ENCODE measurements at regions not wholly inside any gene's neighbourhood (a gene's known extent, or its start where the extent isn't known, plus 50 kb on each side); places are given as distances from the start of the nearest gene placed in this dataset.

- CTCF ChIA-PET = interaction anchor here (0.6 kb wide), 1 partner anchor 129 kb away, joined by 7 read pairs; no protein-coding TSS in a partner anchor
Measured at GRCh38 chr5:168155585-168155984, 135.9 kb upstream of the WWC1 start.

GRCh38 chr5:168156170-168156569 lies 135.3 kb upstream of the WWC1 start:
- CTCF ChIA-PET = no interaction called here
- H3K27me3 ChIP-seq (ENCODE audit: control insufficient read depth in 2 of 2, insufficient read depth in 2 of 2, low read length in 2 of 2) = no peaks in the 10 kb centered on the region
- no peak overlapping the region for H3K27ac ChIP-seq (ENCODE audit: low read depth, low read length)
- H3K36me3 ChIP-seq (ENCODE audit: control insufficient read depth in 2 of 3, insufficient read depth in 3 of 3, low read length in 3 of 3) = no peaks in the 10 kb centered on the region
- no peak for ATAC-seq
- no peaks in the 10 kb centered on the region for H3K9me3 ChIP-seq (ENCODE audit: control insufficient read depth in 2 of 3, low read length in 3 of 3)
- Mint-ChIP-seq H3K4me3 (no peak overlapping the region), H3K4me1 (peaks cover 0 to 8% (median 0%) of the 10 kb centered on the region in 7 donors), H3K27ac (no peak overlapping the region), H3K27me3 (peaks cover 7 to 16% (median 14%) of the 10 kb centered on the region in 5 donors), H3K9me3 (peaks cover 0 to 2% (median 0%) of the 10 kb centered on the region in 11 donors), H3K36me3 (no peaks in the 10 kb centered on the region)
- DNase-seq = no peak
- POLR2A ChIA-PET = no interaction called here
- H3K4me1 ChIP-seq (ENCODE audit: control insufficient read depth in 2 of 2, insufficient read depth in 2 of 2, low read length in 2 of 2) = no peaks in the 10 kb centered on the region
- intact Hi-C loops (cut with micrococcal nuclease) = no loop called here
- no peak overlapping the region for H3K4me3 ChIP-seq (ENCODE audit: low read length)

More at GRCh38 chr5:168155585-168155984, 135.9 kb upstream of the WWC1 start:
- Mint-ChIP-seq H3K27ac (no peak overlapping the region), H3K4me3 (no peak overlapping the region), H3K27me3 (peaks cover 7 to 22% (median 14%) of the 10 kb centered on the region in 5 donors), H3K9me3 (peaks cover 0 to 2% (median 0%) of the 10 kb centered on the region in 11 donors), H3K36me3 (no peaks in the 10 kb centered on the region), H3K4me1 (peaks cover 0 to 8% (median 0%) of the 10 kb centered on the region in 7 donors)
- Histone ChIP-seq H3K36me3 (ENCODE audit: control insufficient read depth in 2 of 3, insufficient read depth in 3 of 3, low read length in 3 of 3) (no peaks in the 10 kb centered on the region), H3K9me3 (ENCODE audit: control insufficient read depth in 2 of 3, low read length in 3 of 3) (no peaks in the 10 kb centered on the region), H3K4me3 (ENCODE audit: low read length) (no peak overlapping the region), H3K4me1 (ENCODE audit: control insufficient read depth in 2 of 2, insufficient read depth in 2 of 2, low read length in 2 of 2) (no peaks in the 10 kb centered on the region), H3K27ac (ENCODE audit: low read depth, low read length) (no peak overlapping the region), H3K27me3 (ENCODE audit: control insufficient read depth in 2 of 2, insufficient read depth in 2 of 2, low read length in 2 of 2) (no peaks in the 10 kb centered on the region)
- DNase-seq = no peak
- POLR2A ChIA-PET = no interaction called here
- ATAC-seq = no peak
- intact Hi-C loops (cut with micrococcal nuclease) = no loop called here

GRCh38 chr5:168157141-168157540 lies 134.3 kb upstream of the WWC1 start:
- intact Hi-C loops (cut with micrococcal nuclease) = no loop called here
- no peak overlapping the region for H3K27ac Mint-ChIP-seq

GRCh38 chr5:168159425-168159824 lies 132.0 kb upstream of the WWC1 start:
- intact Hi-C loops (cut with micrococcal nuclease) = no loop called here
- H3K4me3 Mint-ChIP-seq = no peak overlapping the region
- peaks cover 0 to 2% (median 0%) of the 10 kb centered on the region in 11 donors for H3K9me3 Mint-ChIP-seq
- peaks cover 0 to 8% (median 7%) of the 10 kb centered on the region in 5 donors for H3K27me3 Mint-ChIP-seq
- Histone ChIP-seq H3K36me3 (ENCODE audit: control insufficient read depth in 2 of 3, insufficient read depth in 3 of 3, low read length in 3 of 3) (no peaks in the 10 kb centered on the region), H3K27ac (ENCODE audit: low read depth, low read length) (no peak overlapping the region), H3K4me3 (ENCODE audit: low read length) (no peak overlapping the region), H3K9me3 (ENCODE audit: control insufficient read depth in 2 of 3, low read length in 3 of 3) (no peaks in the 10 kb centered on the region), H3K27me3 (ENCODE audit: control insufficient read depth in 2 of 2, insufficient read depth in 2 of 2, low read length in 2 of 2) (no peaks in the 10 kb centered on the region), H3K4me1 (ENCODE audit: control insufficient read depth in 2 of 2, insufficient read depth in 2 of 2, low read length in 2 of 2) (no peaks in the 10 kb centered on the region)
- no peak overlapping the region for H3K27ac Mint-ChIP-seq
- peaks cover 0 to 2% (median 0%) of the 10 kb centered on the region in 7 donors for H3K4me1 Mint-ChIP-seq
- ChIA-PET POLR2A (no interaction called here), CTCF (no interaction called here)
- ATAC-seq (peak; percentile 73), DNase-seq (no peak)
- H3K36me3 Mint-ChIP-seq = no peaks in the 10 kb centered on the region

More at GRCh38 chr5:168157141-168157540, 134.3 kb upstream of the WWC1 start:
- no peaks in the 10 kb centered on the region for H3K36me3 Mint-ChIP-seq
- no peaks in the 10 kb centered on the region for H3K4me1 ChIP-seq (ENCODE audit: control insufficient read depth in 2 of 2, insufficient read depth in 2 of 2, low read length in 2 of 2)
- H3K27me3 ChIP-seq (ENCODE audit: control insufficient read depth in 2 of 2, insufficient read depth in 2 of 2, low read length in 2 of 2) = no peaks in the 10 kb centered on the region
- no peaks in the 10 kb centered on the region for H3K9me3 ChIP-seq (ENCODE audit: control insufficient read depth in 2 of 3, low read length in 3 of 3)
- peaks cover 0 to 8% (median 0%) of the 10 kb centered on the region in 7 donors for H3K4me1 Mint-ChIP-seq
- DNase-seq (no peak), ATAC-seq (no peak)
- peaks cover 0 to 2% (median 0%) of the 10 kb centered on the region in 11 donors for H3K9me3 Mint-ChIP-seq
- no peak overlapping the region for H3K4me3 Mint-ChIP-seq
- no peak overlapping the region for H3K27ac ChIP-seq (ENCODE audit: low read depth, low read length)
- H3K36me3 ChIP-seq (ENCODE audit: control insufficient read depth in 2 of 3, insufficient read depth in 3 of 3, low read length in 3 of 3) = no peaks in the 10 kb centered on the region
- ChIA-PET CTCF (no interaction called here), POLR2A (no interaction called here)
- H3K4me3 ChIP-seq (ENCODE audit: low read length) = no peak overlapping the region
- peaks cover 7 to 16% (median 9%) of the 10 kb centered on the region in 5 donors for H3K27me3 Mint-ChIP-seq

- ATAC-seq = no peak
- Mint-ChIP-seq H3K9me3 (no peaks in the 10 kb centered on the region), H3K36me3 (no peaks in the 10 kb centered on the region), H3K27ac (no peak overlapping the region), H3K4me3 (no peak overlapping the region), H3K27me3 (peaks cover 0 to 14% (median 3%) of the 10 kb centered on the region in 5 donors), H3K4me1 (peaks cover 0 to 20% (median 8%) of the 10 kb centered on the region in 7 donors)
- Histone ChIP-seq H3K27ac (ENCODE audit: low read depth, low read length) (no peak overlapping the region), H3K4me3 (ENCODE audit: low read length) (no peak overlapping the region), H3K9me3 (ENCODE audit: control insufficient read depth in 2 of 3, low read length in 3 of 3) (no peaks in the 10 kb centered on the region), H3K27me3 (ENCODE audit: control insufficient read depth in 2 of 2, insufficient read depth in 2 of 2, low read length in 2 of 2) (no peaks in the 10 kb centered on the region), H3K36me3 (ENCODE audit: control insufficient read depth in 2 of 3, insufficient read depth in 3 of 3, low read length in 3 of 3) (no peaks in the 10 kb centered on the region), H3K4me1 (ENCODE audit: control insufficient read depth in 2 of 2, insufficient read depth in 2 of 2, low read length in 2 of 2) (no peaks in the 10 kb centered on the region)
- ChIA-PET CTCF (interaction anchor here (0.6 kb wide), 1 partner anchor 1700 kb away, joined by 4 read pairs; no protein-coding TSS in a partner anchor), POLR2A (no interaction called here)
- intact Hi-C loops (cut with micrococcal nuclease) = no loop called here
- DNase-seq = no peak
Measured at GRCh38 chr5:168162464-168162863, 129.0 kb upstream of the WWC1 start.

GRCh38 chr5:168163966-168164365 lies 127.5 kb upstream of the WWC1 start:
- no peak overlapping the region for H3K4me3 Mint-ChIP-seq
- H3K36me3 Mint-ChIP-seq = no peaks in the 10 kb centered on the region

GRCh38 chr5:168165221-168165914 lies 126.1 kb upstream of the WWC1 start:
- H3K36me3 Mint-ChIP-seq = no peaks in the 10 kb centered on the region
- no peaks in the 10 kb centered on the region for H3K9me3 Mint-ChIP-seq
- H3K4me3 ChIP-seq (ENCODE audit: low read length) = no peak overlapping the region
- H3K27me3 Mint-ChIP-seq = peaks cover 0 to 17% (median 0%) of the 10 kb centered on the region in 5 donors
- no peak for ATAC-seq
- CTCF ChIA-PET = no interaction called here
- intact Hi-C loops (cut with micrococcal nuclease) = loop anchor here in 1 of 2 donors (5.0 kb wide), 1 partner anchor 447 kb away; no protein-coding TSS in a partner anchor
- H3K4me1 Mint-ChIP-seq = peaks cover 0 to 20% (median 8%) of the 10 kb centered on the region in 7 donors
- H3K27ac ChIP-seq (ENCODE audit: low read depth, low read length) = no peak overlapping the region
- H3K27me3 ChIP-seq (ENCODE audit: control insufficient read depth in 2 of 2, insufficient read depth in 2 of 2, low read length in 2 of 2) = no peaks in the 10 kb centered on the region
- H3K4me1 ChIP-seq (ENCODE audit: control insufficient read depth in 2 of 2, insufficient read depth in 2 of 2, low read length in 2 of 2) = no peaks in the 10 kb centered on the region
- no peaks in the 10 kb centered on the region for H3K9me3 ChIP-seq (ENCODE audit: control insufficient read depth in 2 of 3, low read length in 3 of 3)
- H3K4me3 Mint-ChIP-seq = peak overlapping the region in 2 of 10 donors; percentile 8 to 13
- no peak for DNase-seq
- H3K27ac Mint-ChIP-seq = no peak overlapping the region
- no peaks in the 10 kb centered on the region for H3K36me3 ChIP-seq (ENCODE audit: control insufficient read depth in 2 of 3, insufficient read depth in 3 of 3, low read length in 3 of 3)
- POLR2A ChIA-PET = no interaction called here

More at GRCh38 chr5:168163966-168164365, 127.5 kb upstream of the WWC1 start:
- H3K27me3 Mint-ChIP-seq = peaks cover 0 to 15% (median 0%) of the 10 kb centered on the region in 5 donors
- no peaks in the 10 kb centered on the region for H3K9me3 ChIP-seq (ENCODE audit: control insufficient read depth in 2 of 3, low read length in 3 of 3)
- no peak for ATAC-seq
- H3K4me1 ChIP-seq (ENCODE audit: control insufficient read depth in 2 of 2, insufficient read depth in 2 of 2, low read length in 2 of 2) = no peaks in the 10 kb centered on the region
- H3K4me3 ChIP-seq (ENCODE audit: low read length) = no peak overlapping the region
- H3K27ac Mint-ChIP-seq = no peak overlapping the region
- ChIA-PET CTCF (interaction anchor here (0.6 kb wide), 1 partner anchor 23 kb away, joined by 3 read pairs; no protein-coding TSS in a partner anchor), POLR2A (no interaction called here)
- H3K27me3 ChIP-seq (ENCODE audit: control insufficient read depth in 2 of 2, insufficient read depth in 2 of 2, low read length in 2 of 2) = no peaks in the 10 kb centered on the region
- intact Hi-C loops (cut with micrococcal nuclease) = no loop called here
- peaks cover 0 to 20% (median 8%) of the 10 kb centered on the region in 7 donors for H3K4me1 Mint-ChIP-seq
- no peaks in the 10 kb centered on the region for H3K36me3 ChIP-seq (ENCODE audit: control insufficient read depth in 2 of 3, insufficient read depth in 3 of 3, low read length in 3 of 3)
- H3K27ac ChIP-seq (ENCODE audit: low read depth, low read length) = no peak overlapping the region
- H3K9me3 Mint-ChIP-seq = no peaks in the 10 kb centered on the region
- no peak for DNase-seq

Data from naive thymus-derived CD4-positive, alpha-beta T cell (primary cell).